ENCODE measurements at regions not wholly inside any gene's neighbourhood (a gene's known extent, or its start where the extent isn't known, plus 50 kb on each side); places are given as distances from the start of the nearest gene placed in this dataset.
"Not testable (repeated sequence)": the region's sequence is repeated elsewhere in the genome, so short reads cannot be mapped to it uniquely, and the experiment has no call there.

DNA sequence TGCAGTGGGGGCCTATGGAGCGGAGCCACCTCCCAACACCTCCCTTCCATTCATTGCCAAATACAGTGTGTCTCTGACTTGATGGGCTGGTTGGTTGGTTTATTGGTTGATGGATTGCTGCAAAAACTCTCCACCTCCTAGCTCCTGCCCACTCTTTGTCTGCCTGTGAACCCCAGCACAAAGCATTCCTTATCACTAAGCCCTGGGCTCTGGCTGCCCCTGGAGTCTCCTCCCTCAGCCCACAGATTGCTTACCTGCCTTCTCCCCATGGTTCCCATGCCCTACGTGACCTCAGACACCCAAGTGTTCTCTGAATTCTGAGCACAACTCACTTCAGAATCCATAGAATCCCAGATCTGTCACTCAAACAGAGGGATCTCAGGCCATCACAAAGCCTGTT, 139.1 kb upstream of the TPM1 start:
- intact Hi-C loops (cut with DNase I) = no loop called here
- Histone ChIP-seq H3K9me3 (no peaks in the 10 kb centered on the region), H3K4me1 (peaks cover 46% of the 10 kb centered on the region), H3K36me3 (replicated peaks in 1 of 2; ENCODE audit: insufficient read depth in 1 of 2, low read depth in 2 of 2) (no peaks in the 10 kb centered on the region), H3K4me3 (no peak overlapping the region), H3K27me3 (no peaks in the 10 kb centered on the region), H3K27ac (peak overlapping the region in 3 of 4 donors; percentile 27 to 75 (median 64))
- no peak for DNase-seq
- 65 to 75% methylated on average over 2 of the region's 2 CpGs for WGBS, 2 donors
- ATAC-seq = no peak
- TF ChIP-seq, protein P1, sequence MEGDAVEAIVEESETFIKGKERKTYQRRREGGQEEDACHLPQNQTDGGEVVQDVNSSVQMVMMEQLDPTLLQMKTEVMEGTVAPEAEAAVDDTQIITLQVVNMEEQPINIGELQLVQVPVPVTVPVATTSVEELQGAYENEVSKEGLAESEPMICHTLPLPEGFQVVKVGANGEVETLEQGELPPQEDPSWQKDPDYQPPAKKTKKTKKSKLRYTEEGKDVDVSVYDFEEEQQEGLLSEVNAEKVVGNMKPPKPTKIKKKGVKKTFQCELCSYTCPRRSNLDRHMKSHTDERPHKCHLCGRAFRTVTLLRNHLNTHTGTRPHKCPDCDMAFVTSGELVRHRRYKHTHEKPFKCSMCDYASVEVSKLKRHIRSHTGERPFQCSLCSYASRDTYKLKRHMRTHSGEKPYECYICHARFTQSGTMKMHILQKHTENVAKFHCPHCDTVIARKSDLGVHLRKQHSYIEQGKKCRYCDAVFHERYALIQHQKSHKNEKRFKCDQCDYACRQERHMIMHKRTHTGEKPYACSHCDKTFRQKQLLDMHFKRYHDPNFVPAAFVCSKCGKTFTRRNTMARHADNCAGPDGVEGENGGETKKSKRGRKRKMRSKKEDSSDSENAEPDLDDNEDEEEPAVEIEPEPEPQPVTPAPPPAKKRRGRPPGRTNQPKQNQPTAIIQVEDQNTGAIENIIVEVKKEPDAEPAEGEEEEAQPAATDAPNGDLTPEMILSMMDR (IDR thresholded peaks at IDR 0.05) = no peak
- TF ChIP-seq POLR2A (IDR thresholded peaks at IDR 0.05) = peak in 1 of 3 donors; percentile 8

DNA sequence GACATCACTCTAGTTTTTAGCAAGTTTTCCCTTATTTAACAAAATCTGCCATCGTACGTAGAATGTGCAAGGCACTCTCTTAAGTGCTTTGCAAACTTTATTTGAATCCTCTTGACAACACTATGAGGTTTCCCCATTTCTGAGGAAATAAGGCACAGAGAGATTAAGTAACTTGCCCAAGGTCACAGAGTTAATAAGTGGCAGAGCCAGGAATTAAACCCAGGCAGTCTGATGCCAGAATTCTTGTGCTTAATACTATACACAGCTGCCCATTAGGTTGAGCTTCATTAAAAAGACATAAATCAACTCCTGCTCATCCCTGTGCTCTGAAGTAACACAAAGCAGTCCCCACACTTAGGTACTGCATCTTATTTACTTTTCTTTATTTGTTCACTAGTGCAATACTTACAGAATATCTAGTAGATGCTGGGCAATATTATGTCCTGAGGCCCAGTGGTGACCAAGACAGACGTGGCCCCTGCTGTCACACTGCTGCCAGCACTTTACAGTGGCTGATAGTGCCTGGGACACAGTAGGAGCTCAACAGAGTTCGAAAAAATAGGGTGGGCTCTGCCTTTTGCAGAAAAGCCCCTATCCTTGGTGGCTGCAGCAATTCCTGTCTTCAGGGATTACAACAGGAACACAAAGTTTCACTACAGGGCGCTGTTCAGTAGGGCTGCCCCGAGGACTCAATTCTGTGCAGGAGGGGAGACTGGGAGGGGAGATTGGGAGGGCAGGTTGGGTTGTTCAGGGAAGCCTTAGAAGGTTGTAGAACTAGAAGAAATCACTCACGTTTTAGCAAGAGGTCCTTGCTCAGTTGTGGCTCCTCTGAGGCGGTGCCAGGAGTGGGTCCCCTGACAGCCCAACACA, 138.3 kb upstream of the TPM1 start:
- intact Hi-C loops (cut with DNase I) = no loop called here
- peak; percentile 77 for ATAC-seq
- WGBS, 2 donors = 58 to 63% methylated on average over 6 to 8 of the region's 8 CpGs

DNA sequence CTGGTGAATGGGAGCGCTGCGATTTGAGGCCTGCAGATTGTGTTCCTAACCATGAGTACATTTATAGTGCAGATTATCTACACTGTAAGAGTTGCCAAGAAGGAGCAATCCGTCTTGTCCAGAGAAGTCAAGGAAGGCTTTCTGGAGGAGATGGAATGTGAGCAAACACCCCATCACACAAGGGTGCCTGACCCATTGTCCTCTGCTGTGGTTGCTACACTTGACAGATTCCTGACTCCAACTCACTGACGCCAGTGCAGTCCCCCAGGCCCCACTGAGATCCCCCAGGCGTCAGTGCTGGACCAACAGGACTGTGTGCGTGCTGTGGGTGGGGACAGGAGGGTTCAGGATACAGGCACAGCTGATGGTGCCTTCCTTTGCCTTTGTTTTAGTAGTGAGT, 135.9 kb upstream of the TPM1 start:
- intact Hi-C loops (cut with DNase I) = no loop called here
- WGBS, 2 donors = 72 to 98% methylated on average over 5 to 6 of the region's 6 CpGs
- H3K27me3 ChIP-seq = no peaks in the 10 kb centered on the region
- H3K27ac ChIP-seq = peak overlapping the region in 1 of 4 donors; percentile 5
- peaks cover 44% of the 10 kb centered on the region for H3K4me1 ChIP-seq
- H3K9me3 ChIP-seq = no peaks in the 10 kb centered on the region
- H3K4me3 ChIP-seq = no peak overlapping the region
- DNase-seq (no peak), ATAC-seq (no peak)
- TF ChIP-seq, protein P1 (IDR thresholded peaks at IDR 0.05) = no peak
- TF ChIP-seq POLR2A (IDR thresholded peaks at IDR 0.05) = no peak
- no peaks in the 10 kb centered on the region for H3K36me3 ChIP-seq (replicated peaks in 1 of 2; ENCODE audit: insufficient read depth in 1 of 2, low read depth in 2 of 2)

More for the DNA sequence above, 138.3 kb upstream of the TPM1 start:
- H3K27ac ChIP-seq = peak overlapping the region in 3 of 4 donors; percentile 27 to 75 (median 64)
- no peaks in the 10 kb centered on the region for H3K36me3 ChIP-seq (replicated peaks in 1 of 2; ENCODE audit: insufficient read depth in 1 of 2, low read depth in 2 of 2)
- no peaks in the 10 kb centered on the region for H3K27me3 ChIP-seq
- H3K4me1 ChIP-seq = peaks cover 39% of the 10 kb centered on the region
- H3K9me3 ChIP-seq = no peaks in the 10 kb centered on the region
- no peak overlapping the region for H3K4me3 ChIP-seq
- peak in 1 of 4 donors; percentile 30 for DNase-seq
- no peak for TF ChIP-seq POLR2A (IDR thresholded peaks at IDR 0.05)
- TF ChIP-seq, protein P1 (IDR thresholded peaks at IDR 0.05) = peak in 1 of 7 experiments; percentile 2

DNA sequence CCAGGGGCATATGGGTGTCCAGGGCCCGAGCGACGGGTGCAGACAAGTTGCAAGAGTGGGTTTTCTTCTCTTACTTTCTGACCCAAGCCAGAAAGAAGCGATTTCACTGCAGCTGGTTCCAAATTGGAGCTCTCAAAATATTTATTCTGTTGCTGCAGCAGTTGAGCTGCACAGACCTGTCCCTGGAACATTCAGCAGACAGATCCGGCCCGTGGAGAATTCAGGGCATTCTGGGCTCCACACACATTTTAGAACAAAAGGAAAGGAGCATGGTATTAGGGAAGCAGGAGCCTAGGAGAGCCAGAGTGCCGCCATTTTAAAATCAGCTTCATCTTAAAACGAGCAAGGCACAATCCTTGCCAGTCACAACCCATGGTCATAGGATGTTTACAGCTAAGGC, 135.3 kb upstream of the TPM1 start:
- WGBS, 2 donors = 66 to 72% methylated on average over 8 of the region's 8 CpGs
- TF ChIP-seq, protein P1 (IDR thresholded peaks at IDR 0.05) = no peak
- TF ChIP-seq POLR2A (IDR thresholded peaks at IDR 0.05) = no peak
- Histone ChIP-seq H3K27me3 (no peaks in the 10 kb centered on the region), H3K9me3 (no peaks in the 10 kb centered on the region), H3K4me3 (no peak overlapping the region), H3K27ac (peak overlapping the region in 1 of 4 donors; percentile 5), H3K36me3 (replicated peaks in 1 of 2; ENCODE audit: insufficient read depth in 1 of 2, low read depth in 2 of 2) (no peaks in the 10 kb centered on the region), H3K4me1 (peaks cover 50% of the 10 kb centered on the region)
- intact Hi-C loops (cut with DNase I) = no loop called here
- DNase-seq (no peak), ATAC-seq (no peak)

DNA sequence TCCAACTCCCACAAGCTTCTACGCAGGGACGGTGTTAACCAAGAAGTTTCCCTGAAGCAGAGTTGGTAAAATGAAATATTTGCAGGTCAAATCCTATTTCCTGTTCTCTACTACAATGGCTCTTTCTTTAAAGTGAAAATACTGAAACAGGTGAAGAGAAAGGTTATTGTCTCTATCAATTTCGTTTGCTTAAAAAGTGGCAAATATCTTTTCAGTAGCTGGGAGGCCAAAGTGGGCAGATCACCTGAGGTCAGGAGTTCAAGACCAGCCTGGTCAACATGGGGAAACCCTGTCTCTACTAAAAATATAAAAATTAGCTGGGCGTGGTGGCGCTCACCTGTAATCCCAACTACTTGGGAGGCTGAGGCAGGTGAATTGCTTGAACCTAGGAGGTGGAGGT, 134.2 kb upstream of the TPM1 start:
- H3K4me3 ChIP-seq; H3K36me3 ChIP-seq (replicated peaks in 1 of 2; ENCODE audit: insufficient read depth in 1 of 2, low read depth in 2 of 2); H3K27me3 ChIP-seq; ATAC-seq; intact Hi-C loops (cut with DNase I); H3K9me3 ChIP-seq; DNase-seq: not testable (repeated sequence)
- WGBS, 2 donors = 66% methylated on average over 5 of the region's 5 CpGs
- Histone ChIP-seq H3K4me1 (peaks cover 54% of the 10 kb centered on the region), H3K27ac (peak overlapping the region in 3 of 4 donors; percentile 27 to 49 (median 48))

Data from body of pancreas (tissue), 4 donors.